AG10803 (cell line): ENCODE measurements at regions not wholly inside any gene's neighbourhood (a gene's known extent, or its start where the extent isn't known, plus 50 kb on each side); places are given as distances from the start of the nearest gene placed in this dataset.

Experiments used
- DNase-seq: peaks from one replicate; pipeline ENCODE4 v3.0.0; 2010; ENCODE audit warnings: low read depth
- H3K4me3 ChIP-seq: 2 replicates; pipeline ENCODE4 v1.5.1; 2011; ENCODE audit warnings: mild to moderate bottlenecking, low read length, control low read depth
- TF ChIP-seq, protein P1 (sequence below): conservative IDR thresholded peaks from 2 replicates; pipeline ENCODE4 v1.5.1; 2011; ENCODE audit warnings: mild to moderate bottlenecking, low read length, control low read depth, inconsistent platforms

DNA sequence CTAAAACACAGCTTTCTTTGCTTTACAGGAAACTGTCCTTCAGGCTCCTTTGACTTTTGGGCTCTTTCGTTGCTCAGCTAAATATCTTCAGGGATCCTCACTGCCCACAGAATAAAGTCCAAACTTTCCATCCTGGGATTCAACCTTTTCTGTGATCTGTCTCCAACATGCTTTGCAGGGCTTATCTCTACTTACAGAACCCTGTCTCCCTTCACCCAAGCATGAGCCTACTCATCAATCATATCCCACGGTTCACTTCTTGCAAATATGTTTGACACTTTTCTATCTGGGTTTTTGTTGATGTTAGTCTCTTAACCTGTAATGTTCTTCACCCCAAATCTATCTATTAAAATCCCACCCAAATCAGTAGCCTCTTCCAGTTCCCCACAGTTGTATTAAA lies 93.5 kb upstream of the ADRA1D start:
- no peak overlapping the region for H3K4me3 ChIP-seq
- TF ChIP-seq, protein P1, sequence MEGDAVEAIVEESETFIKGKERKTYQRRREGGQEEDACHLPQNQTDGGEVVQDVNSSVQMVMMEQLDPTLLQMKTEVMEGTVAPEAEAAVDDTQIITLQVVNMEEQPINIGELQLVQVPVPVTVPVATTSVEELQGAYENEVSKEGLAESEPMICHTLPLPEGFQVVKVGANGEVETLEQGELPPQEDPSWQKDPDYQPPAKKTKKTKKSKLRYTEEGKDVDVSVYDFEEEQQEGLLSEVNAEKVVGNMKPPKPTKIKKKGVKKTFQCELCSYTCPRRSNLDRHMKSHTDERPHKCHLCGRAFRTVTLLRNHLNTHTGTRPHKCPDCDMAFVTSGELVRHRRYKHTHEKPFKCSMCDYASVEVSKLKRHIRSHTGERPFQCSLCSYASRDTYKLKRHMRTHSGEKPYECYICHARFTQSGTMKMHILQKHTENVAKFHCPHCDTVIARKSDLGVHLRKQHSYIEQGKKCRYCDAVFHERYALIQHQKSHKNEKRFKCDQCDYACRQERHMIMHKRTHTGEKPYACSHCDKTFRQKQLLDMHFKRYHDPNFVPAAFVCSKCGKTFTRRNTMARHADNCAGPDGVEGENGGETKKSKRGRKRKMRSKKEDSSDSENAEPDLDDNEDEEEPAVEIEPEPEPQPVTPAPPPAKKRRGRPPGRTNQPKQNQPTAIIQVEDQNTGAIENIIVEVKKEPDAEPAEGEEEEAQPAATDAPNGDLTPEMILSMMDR: no peak
- DNase-seq: no peak

DNA sequence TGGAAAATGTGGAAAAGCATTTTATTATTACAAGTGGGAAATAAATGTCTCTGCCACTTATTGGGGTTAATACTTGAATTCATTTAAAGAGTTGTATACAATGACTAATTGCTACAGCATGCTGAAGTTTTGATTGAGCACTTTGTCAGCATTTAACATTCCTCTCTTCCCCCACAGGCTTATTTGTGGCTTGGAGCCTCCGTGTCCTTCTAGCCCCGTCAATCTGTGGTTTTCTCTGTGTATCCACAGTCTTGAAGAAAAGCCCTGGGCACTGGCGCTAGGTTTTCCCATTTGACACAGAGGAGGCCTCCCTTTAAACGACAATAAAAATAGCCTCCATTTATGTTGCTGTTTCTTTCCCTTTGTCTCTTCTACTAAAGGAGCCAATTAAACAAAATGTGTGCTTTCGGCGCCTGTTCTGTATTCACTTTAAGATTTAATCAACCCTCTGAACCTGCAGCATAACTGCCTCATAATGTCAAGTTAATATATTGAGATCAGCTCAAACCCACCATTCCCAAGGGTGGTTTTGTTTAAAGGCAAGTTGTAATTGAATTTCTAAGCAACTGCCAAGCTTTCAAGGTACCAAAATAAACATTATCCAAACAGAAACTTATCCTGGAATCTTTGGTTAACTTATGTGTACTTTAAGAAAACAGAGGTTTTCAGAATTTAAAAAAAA lies 92.9 kb upstream of the ADRA1D start:
- H3K4me3 ChIP-seq: no peak overlapping the region
- DNase-seq: peak; percentile 84
- TF ChIP-seq, protein P1: no peak

DNA sequence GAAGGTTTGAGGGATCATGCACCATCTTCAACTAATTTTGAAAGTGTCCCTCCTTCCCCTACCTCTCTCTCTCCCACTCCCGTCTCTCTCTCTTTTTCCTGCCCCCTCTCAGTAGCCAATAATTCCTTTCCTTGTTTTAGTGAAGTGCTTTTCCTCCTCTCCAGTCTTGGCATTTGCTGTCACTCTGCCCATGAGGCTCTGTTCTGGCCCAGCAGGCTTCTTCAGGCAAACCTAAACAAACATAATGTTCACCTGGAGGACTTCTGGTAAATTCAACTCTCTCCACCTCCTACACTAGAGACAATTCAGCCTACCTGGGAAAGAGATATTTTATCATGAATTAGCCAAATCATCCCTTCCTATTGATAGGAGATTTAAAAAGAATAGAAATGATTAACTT lies 86.6 kb upstream of the ADRA1D start:
- H3K4me3 ChIP-seq: no peak overlapping the region
- TF ChIP-seq, protein P1: no peak
- DNase-seq: no peak

DNA sequence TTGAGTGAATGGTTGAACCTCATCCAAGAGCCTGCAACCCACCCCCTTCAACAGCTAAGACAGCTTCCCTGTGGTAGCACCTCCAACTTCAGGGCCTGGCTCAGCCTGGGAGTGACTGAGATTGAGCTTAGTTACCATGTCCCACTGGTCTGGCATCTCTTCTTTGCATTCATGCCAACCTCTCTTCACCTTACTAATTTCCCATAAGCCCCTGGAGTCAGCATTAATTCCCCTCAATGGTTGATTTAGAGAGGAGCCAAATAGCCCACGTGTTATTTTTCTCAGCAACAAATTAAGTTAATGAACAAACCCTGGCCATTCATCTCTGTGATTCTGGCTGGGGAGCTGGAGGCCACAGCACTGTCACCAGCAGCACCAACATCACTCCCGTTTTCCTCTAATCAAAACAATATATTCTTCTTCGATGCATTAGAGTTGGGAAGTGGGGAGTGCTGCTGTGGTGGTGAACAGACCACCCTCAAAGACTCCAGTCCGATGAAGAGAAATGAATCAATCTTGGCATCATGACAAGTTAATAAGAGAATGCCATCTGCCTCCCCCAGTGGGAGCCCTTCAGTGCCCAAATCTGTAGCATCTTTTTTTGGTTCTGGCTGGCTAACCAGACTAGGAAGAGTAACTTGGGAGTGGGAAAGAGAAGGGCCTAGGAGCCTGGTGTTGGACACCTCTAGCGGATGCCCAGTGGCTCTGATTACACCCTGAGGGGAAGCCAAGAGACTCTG lies 83.2 kb upstream of the ADRA1D start:
- TF ChIP-seq, protein P1: no peak
- H3K4me3 ChIP-seq: no peak overlapping the region
- DNase-seq: no peak

DNA sequence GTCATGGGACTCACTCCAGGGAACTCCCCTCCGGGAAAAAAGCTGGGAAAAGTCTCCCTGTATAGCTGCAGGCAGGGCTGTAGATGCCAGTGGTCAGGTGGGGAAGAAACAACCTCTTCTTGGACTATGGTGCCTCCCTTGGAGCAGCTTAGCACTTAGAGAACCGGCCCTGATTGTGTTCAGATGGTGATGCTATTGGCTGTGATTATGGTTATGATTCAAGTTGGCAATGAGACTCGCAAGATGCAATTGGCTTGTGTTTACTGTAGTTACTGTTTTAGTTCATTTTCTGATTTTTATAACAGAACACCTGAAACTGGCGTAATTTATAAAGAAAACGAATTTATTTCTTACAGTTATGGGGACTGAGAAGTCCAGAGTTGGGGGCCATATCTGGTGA lies 80.9 kb upstream of the ADRA1D start:
- DNase-seq: no peak
- no peak overlapping the region for H3K4me3 ChIP-seq
- TF ChIP-seq, protein P1: no peak

DNA sequence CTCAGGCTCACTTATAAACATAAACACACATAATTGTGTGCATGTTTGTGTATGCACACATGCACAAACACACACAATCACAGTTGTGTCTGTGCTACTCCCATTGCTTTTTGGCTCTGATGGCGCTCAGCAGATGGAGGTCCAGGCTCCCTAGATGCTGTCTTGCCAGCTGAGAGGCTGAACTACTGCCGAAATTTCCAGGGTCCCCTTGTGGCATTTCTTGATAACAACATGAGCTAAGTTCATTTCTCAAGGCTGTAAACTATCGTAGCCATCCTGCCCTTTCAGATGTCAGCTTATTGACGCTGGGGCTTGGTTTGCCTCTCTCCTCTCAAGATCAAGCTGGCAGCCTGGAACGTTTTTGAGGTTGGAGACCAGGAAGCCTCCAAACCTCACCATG lies 80.1 kb upstream of the ADRA1D start:
- TF ChIP-seq, protein P1: no peak
- no peak overlapping the region for H3K4me3 ChIP-seq
- DNase-seq: no peak

DNA sequence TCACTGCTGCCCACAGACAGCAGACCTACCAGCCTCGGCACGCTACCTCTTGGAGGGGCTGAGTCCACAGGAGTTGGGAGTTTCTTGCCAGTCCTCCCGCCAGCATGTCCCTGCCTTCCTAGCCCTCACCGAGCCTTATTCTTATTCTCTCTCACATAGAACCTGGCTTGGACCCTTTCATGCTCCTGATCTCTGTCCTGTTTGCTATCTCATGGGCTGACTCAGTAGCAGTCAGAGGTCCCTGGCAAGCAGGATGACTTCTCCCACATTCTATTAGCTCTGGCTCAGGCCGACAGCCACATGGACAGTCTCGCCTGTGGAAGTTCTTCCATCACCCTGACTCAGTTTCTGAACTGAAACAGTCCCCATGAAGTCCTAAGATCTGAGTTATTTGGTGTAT lies 79.5 kb upstream of the ADRA1D start:
- no peak overlapping the region for H3K4me3 ChIP-seq
- TF ChIP-seq, protein P1: no peak
- DNase-seq: no peak
